NCI-H2227 treated with DMSO at 0.1 percent for 48 hours (cell line): ENCODE measurements at regions not wholly inside any gene's neighbourhood (a gene's known extent, or its start where the extent isn't known, plus 50 kb on each side); places are given as distances from the start of the nearest gene placed in this dataset.
"Not testable (repeated sequence)": the region's sequence is repeated elsewhere in the genome, so short reads cannot be mapped to it uniquely, and the experiment has no call there.

Experiments used
- DNase-seq: peaks from one replicate; lab custom pipeline; 2025; lab: John Stamatoyannopoulos, UW

GRCh38 chr11:87754685-87755084 lies 420.6 kb downstream of the RAB38 start:
- DNase-seq, result no peak

GRCh38 chr11:87753143-87753542 lies 422.1 kb downstream of the RAB38 start:
- no peak for DNase-seq

GRCh38 chr11:87743007-87743406 lies 432.2 kb downstream of the RAB38 start:
- no peak for DNase-seq

GRCh38 chr11:87740968-87741367 lies 434.3 kb downstream of the RAB38 start:
- no peak for DNase-seq

GRCh38 chr11:87740451-87740850 lies 434.8 kb downstream of the RAB38 start:
- DNase-seq, result no peak

GRCh38 chr11:87739766-87740165 lies 435.5 kb downstream of the RAB38 start:
- DNase-seq, result no peak

GRCh38 chr11:87739261-87739660 lies 436.0 kb downstream of the RAB38 start:
- DNase-seq, result no peak

- DNase-seq, result no peak
Measured at GRCh38 chr11:87736928-87737327, 438.3 kb downstream of the RAB38 start.

- no peak for DNase-seq
Measured at GRCh38 chr11:87726506-87726905, 448.7 kb downstream of the RAB38 start.

GRCh38 chr11:87724358-87724757 lies 450.9 kb downstream of the RAB38 start:
- no peak for DNase-seq

- no peak for DNase-seq
Measured at GRCh38 chr11:87722756-87723565, 452.3 kb downstream of the RAB38 start.

- DNase-seq, result no peak
Measured at GRCh38 chr11:87719326-87720073, 455.7 kb downstream of the RAB38 start.

- DNase-seq, result no peak
Measured at GRCh38 chr11:87712802-87713202, 462.4 kb downstream of the RAB38 start.

GRCh38 chr11:87712391-87712790 lies 462.9 kb downstream of the RAB38 start:
- DNase-seq, result no peak

GRCh38 chr11:87703589-87703988 lies 471.7 kb downstream of the RAB38 start:
- DNase-seq, result not testable (repeated sequence)

GRCh38 chr11:87675993-87676392 lies 499.2 kb downstream of the RAB38 start:
- DNase-seq, result no peak

GRCh38 chr11:87666730-87667129 lies 508.5 kb downstream of the RAB38 start:
- no peak for DNase-seq

GRCh38 chr11:87662287-87662686 lies 513.0 kb downstream of the RAB38 start:
- DNase-seq, result no peak

GRCh38 chr11:87660926-87661660 lies 514.1 kb downstream of the RAB38 start:
- DNase-seq, result no peak

- DNase-seq, result no peak
Measured at GRCh38 chr11:87659807-87660206, 515.4 kb downstream of the RAB38 start.

- no peak for DNase-seq
Measured at GRCh38 chr11:87645626-87646025, 529.6 kb downstream of the RAB38 start.

GRCh38 chr11:87639753-87640364 lies 535.4 kb downstream of the RAB38 start:
- DNase-seq, result no peak
